ENCODE measurements at regions not wholly inside any gene's neighbourhood (a gene's known extent, or its start where the extent isn't known, plus 50 kb on each side); places are given as distances from the start of the nearest gene placed in this dataset.

DNA sequence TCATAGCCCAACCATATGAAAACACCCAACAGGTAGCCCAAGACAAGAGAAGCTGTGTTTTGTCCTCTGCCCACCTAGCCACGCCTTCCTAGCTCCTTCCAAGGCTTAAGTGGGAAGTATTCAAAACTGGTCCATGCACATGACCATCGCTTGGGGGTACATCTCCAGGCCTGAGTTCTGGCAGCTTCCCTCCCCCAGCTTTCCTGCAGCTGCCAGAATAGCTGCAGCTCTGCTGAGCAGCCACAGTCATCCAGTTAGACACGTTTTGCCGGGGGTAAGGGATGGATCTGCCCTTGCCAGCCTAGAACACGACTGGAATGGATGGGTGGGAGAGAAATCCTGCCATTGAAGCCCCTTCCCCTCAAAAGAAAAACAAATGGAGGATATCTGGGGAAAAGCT is 166.8 kb downstream of the NRP2 start:
- Histone ChIP-seq H3K36me3 (ENCODE audit: control insufficient read depth in 2 of 3, insufficient read depth in 3 of 3, low read length in 3 of 3) (no peaks in the 10 kb centered on the region), H3K4me1 (ENCODE audit: control insufficient read depth in 2 of 3, insufficient read depth in 2 of 3, low read depth in 1 of 3, low read length in 3 of 3) (no peaks in the 10 kb centered on the region), H3K9me3 (ENCODE audit: control insufficient read depth in 2 of 3, insufficient read depth in 1 of 3, low read length in 3 of 3) (no peaks in the 10 kb centered on the region), H3K4me3 (ENCODE audit: low read length in 3 of 3) (no peak overlapping the region), H3K27me3 (ENCODE audit: control insufficient read depth, insufficient read depth, low read length) (no peaks in the 10 kb centered on the region), H3K27ac (ENCODE audit: low read depth in 2 of 2, low read length in 2 of 2) (no peak overlapping the region), H3K9ac (ENCODE audit: low read length in 3 of 3) (no peak overlapping the region)
- DNase-seq (no peak), FAIRE-seq (no peak)
- no peak for TF ChIP-seq CTCF (IDR thresholded peaks at IDR 0.05; ENCODE audit: borderline replicate concordance, extremely low read depth, insufficient read depth)
- intact Hi-C loops (cut with DNase I) = no loop called here

- H3K36me3 ChIP-seq (ENCODE audit: control insufficient read depth in 2 of 3, insufficient read depth in 3 of 3, low read length in 3 of 3) = no peaks in the 10 kb centered on the region
- no peaks in the 10 kb centered on the region for H3K27me3 ChIP-seq (ENCODE audit: control insufficient read depth, insufficient read depth, low read length)
- no peak overlapping the region for H3K4me3 ChIP-seq (ENCODE audit: low read length in 3 of 3)
- no peaks in the 10 kb centered on the region for H3K9me3 ChIP-seq (ENCODE audit: control insufficient read depth in 2 of 3, insufficient read depth in 1 of 3, low read length in 3 of 3)
- no peak overlapping the region for H3K27ac ChIP-seq (ENCODE audit: low read depth in 2 of 2, low read length in 2 of 2)
- no peak for TF ChIP-seq CTCF (IDR thresholded peaks at IDR 0.05; ENCODE audit: borderline replicate concordance, extremely low read depth, insufficient read depth)
- intact Hi-C loops (cut with DNase I) = no loop called here
- no peak overlapping the region for H3K9ac ChIP-seq (ENCODE audit: low read length in 3 of 3)
- no peak for FAIRE-seq
- no peaks in the 10 kb centered on the region for H3K4me1 ChIP-seq (ENCODE audit: control insufficient read depth in 2 of 3, insufficient read depth in 2 of 3, low read depth in 1 of 3, low read length in 3 of 3)
- no peak for DNase-seq
Observed at GRCh38 chr2:205848601-205849000, 166.3 kb downstream of the NRP2 start.
